Body of pancreas (tissue), 4 donors: ENCODE measurements at regions not wholly inside any gene's neighbourhood (a gene's known extent, or its start where the extent isn't known, plus 50 kb on each side); places are given as distances from the start of the nearest gene placed in this dataset.

Experiments
- POLR2A ChIP-seq, 3 donors: fragments of 450-650 bp; IDR thresholded peaks; one replicate each; pipeline ENCODE4 v1.6.1; 2016; ENCODE audit warnings: antibody characterized with exemption in 3 of 3, mild to moderate bottlenecking in 2 of 3
- TF ChIP-seq, protein P1 (sequence below), 7 experiments: fragments of 450-650 bp in 4 of 7; fragments of 200-600 bp in 3 of 7; sonication (generic) in 3 of 7; IDR thresholded peaks; one replicate each; pipeline ENCODE4 v1.5.1; 2016 to 2019; ENCODE audit warnings: antibody characterized with exemption in 7 of 7

DNA sequence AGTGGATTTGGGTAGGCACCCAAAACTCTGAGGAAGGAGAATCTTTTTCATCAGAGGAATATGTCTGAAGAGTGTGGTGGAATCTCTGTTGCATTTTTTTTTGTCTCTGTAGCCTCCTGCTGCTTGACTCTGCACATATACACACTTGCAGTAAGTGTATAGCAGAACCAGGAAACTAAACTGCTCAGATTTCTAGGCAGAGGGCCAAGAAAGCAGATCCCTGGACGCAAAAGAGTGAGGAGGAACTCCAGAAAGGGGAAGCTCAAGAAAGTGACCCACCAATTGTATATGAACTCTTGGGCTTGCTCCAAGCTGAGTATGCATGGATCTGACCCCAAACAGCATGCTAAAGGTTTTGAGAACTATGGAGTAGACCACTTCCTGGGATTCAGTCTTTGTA is 181.8 kb downstream of the GADD45G start:
- TF ChIP-seq, protein P1, sequence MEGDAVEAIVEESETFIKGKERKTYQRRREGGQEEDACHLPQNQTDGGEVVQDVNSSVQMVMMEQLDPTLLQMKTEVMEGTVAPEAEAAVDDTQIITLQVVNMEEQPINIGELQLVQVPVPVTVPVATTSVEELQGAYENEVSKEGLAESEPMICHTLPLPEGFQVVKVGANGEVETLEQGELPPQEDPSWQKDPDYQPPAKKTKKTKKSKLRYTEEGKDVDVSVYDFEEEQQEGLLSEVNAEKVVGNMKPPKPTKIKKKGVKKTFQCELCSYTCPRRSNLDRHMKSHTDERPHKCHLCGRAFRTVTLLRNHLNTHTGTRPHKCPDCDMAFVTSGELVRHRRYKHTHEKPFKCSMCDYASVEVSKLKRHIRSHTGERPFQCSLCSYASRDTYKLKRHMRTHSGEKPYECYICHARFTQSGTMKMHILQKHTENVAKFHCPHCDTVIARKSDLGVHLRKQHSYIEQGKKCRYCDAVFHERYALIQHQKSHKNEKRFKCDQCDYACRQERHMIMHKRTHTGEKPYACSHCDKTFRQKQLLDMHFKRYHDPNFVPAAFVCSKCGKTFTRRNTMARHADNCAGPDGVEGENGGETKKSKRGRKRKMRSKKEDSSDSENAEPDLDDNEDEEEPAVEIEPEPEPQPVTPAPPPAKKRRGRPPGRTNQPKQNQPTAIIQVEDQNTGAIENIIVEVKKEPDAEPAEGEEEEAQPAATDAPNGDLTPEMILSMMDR (IDR thresholded peaks at IDR 0.05), result no peak
- TF ChIP-seq POLR2A (IDR thresholded peaks at IDR 0.05), result no peak
